ENCODE measurements at regions not wholly inside any gene's neighbourhood (a gene's known extent, or its start where the extent isn't known, plus 50 kb on each side); places are given as distances from the start of the nearest gene placed in this dataset.
"Not testable (repeated sequence)": the region's sequence is repeated elsewhere in the genome, so short reads cannot be mapped to it uniquely, and the experiment has no call there.

DNA sequence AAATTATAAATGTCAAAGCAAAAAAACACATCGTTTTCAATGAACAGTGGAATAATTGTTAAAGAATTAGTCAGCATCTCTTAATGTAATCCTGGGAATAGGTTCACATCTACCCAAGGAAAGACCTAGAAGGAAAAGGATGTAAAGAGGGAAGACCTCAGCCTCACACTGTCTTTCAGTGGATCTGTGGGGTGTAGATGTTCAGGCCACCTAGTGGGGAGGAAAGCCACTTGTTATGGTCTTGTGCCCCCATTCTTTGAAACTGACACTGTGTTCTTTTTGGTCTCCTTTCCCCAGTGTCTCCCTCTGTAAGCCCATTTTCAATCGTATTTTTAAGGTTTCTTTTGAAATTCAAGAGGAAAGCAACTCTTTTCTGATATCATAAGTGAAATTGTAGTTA, 68.1 kb upstream of the ARL17B start:
- BruUV-seq (replicated peaks) = not testable (repeated sequence)

DNA sequence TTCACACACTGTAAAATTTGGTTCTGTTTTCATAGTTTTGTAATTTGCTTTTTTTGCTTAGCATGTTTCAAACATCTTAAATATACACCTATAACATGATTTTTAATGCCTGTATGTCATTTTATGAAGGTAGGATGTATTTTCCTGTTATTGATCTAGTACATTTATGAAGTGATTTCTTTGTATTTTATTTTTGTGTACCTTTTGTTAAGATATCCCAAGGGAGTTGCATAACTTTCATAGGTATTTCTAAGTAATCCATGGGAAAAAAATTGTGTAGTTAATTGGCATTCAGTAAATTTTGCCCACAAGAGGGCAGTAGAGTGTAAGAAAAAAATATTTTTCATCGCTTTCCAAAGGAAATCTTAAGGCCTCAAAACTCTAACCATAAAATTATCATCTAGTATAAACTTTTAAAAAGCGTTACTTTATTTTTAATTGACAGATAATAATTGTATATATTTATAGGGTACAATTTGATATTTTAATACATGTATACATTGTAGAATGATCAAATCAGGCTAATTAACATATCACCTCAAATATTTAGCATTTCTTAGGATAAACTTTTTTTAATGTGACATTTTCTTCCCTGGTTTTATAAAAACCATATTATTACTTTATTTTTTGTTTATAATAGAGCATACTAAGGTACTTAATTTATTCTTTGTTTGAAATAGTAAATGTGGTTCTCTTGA, 62.8 kb upstream of the ARL17B start:
- H3K9me2 ChIP-seq (ENCODE audit: insufficient read depth); H2AFZ ChIP-seq (ENCODE audit: low read depth, low read length, poor library complexity, severe bottlenecking); BruUV-seq (replicated peaks); H3K27me3 ChIP-seq (ENCODE audit: insufficient read depth, low read length); CTCF ChIA-PET; H3K27ac ChIP-seq (ENCODE audit: low read depth, low read length); H3K79me2 ChIP-seq (ENCODE audit: insufficient read depth, low read length); ATAC-seq; H4K20me1 ChIP-seq (ENCODE audit: insufficient read depth); RAD21 ChIA-PET (ENCODE audit: low non-redundant PET in 1 of 2, low total read pairs in 2 of 2, uncharacterized antibody in 2 of 2, unreplicated experiment in 2 of 2); H3K9me3 ChIP-seq (ENCODE audit: control insufficient read depth in 1 of 2, insufficient read depth in 1 of 2, low read depth in 1 of 2, low read length in 2 of 2); H3K4me2 ChIP-seq (ENCODE audit: low read length); H3K9ac ChIP-seq (ENCODE audit: low read length); H3K36me3 ChIP-seq (ENCODE audit: control insufficient read depth in 1 of 2, insufficient read depth in 2 of 2, low read length in 2 of 2); H3K4me3 ChIP-seq (replicated peaks in 1 of 2; ENCODE audit: low read depth in 1 of 2, low read length in 2 of 2); DNase-seq (ENCODE audit: low read depth, low spot score); intact Hi-C loops (cut with micrococcal nuclease); POLR2A ChIA-PET; H3K4me1 ChIP-seq (ENCODE audit: control insufficient read depth in 1 of 2, insufficient read depth in 2 of 2, low read length in 2 of 2): not testable (repeated sequence)
- TF ChIP-seq CTCF (IDR thresholded peaks at IDR 0.05 in 2 of 3, conservative IDR thresholded peaks at IDR 0.05 in 1 of 3; ENCODE audit: borderline replicate concordance in 1 of 3, insufficient read depth in 1 of 3, low read depth in 2 of 3, low read length in 2 of 3) = 0 out of 6 replicates have a peak, but pooled peaks of 1 of the 3 experiments have one; percentile 9

More for the DNA sequence above, 68.1 kb upstream of the ARL17B start:
- H3K4me2 ChIP-seq (ENCODE audit: low read length); POLR2A ChIA-PET; H3K9me3 ChIP-seq (ENCODE audit: control insufficient read depth in 1 of 2, insufficient read depth in 1 of 2, low read depth in 1 of 2, low read length in 2 of 2); H3K36me3 ChIP-seq (ENCODE audit: control insufficient read depth in 1 of 2, insufficient read depth in 2 of 2, low read length in 2 of 2); H3K27me3 ChIP-seq (ENCODE audit: insufficient read depth, low read length); H3K27ac ChIP-seq (ENCODE audit: low read depth, low read length); H4K20me1 ChIP-seq (ENCODE audit: insufficient read depth); intact Hi-C loops (cut with micrococcal nuclease); H3K9ac ChIP-seq (ENCODE audit: low read length); H3K4me1 ChIP-seq (ENCODE audit: control insufficient read depth in 1 of 2, insufficient read depth in 2 of 2, low read length in 2 of 2); H3K4me3 ChIP-seq (replicated peaks in 1 of 2; ENCODE audit: low read depth in 1 of 2, low read length in 2 of 2); H3K79me2 ChIP-seq (ENCODE audit: insufficient read depth, low read length); H3K9me2 ChIP-seq (ENCODE audit: insufficient read depth); RAD21 ChIA-PET (ENCODE audit: low non-redundant PET in 1 of 2, low total read pairs in 2 of 2, uncharacterized antibody in 2 of 2, unreplicated experiment in 2 of 2); DNase-seq (ENCODE audit: low read depth, low spot score); H2AFZ ChIP-seq (ENCODE audit: low read depth, low read length, poor library complexity, severe bottlenecking); CTCF ChIA-PET: not testable (repeated sequence)
- ATAC-seq = peak; percentile 75

GRCh38 chr17:46417907-46418306, 56.3 kb upstream of the ARL17B start:
- not testable (repeated sequence) for ATAC-seq

DNA sequence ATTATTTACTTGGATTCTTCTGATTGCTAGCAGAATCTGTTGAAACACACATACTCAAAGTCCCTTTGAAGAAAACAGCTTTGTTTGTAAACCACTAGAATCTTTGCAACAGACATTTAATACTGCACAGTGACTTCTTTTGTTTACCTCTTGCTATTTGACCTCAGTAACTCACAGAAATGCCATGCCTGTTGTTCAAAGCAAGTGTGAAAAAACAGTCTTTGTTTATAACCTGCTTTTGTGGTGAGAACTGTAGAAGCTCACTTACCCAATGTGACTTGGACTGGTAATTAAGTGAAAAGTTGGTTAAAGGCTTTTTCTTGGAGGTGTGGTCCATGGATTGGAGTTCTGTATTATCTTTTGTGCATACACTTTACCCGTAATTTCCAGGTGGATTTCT, 55.7 kb upstream of the ARL17B start:
- intact Hi-C loops (cut with micrococcal nuclease); DNase-seq (ENCODE audit: low read depth, low spot score); H3K79me2 ChIP-seq (ENCODE audit: insufficient read depth, low read length); H3K4me2 ChIP-seq (ENCODE audit: low read length); H3K36me3 ChIP-seq (ENCODE audit: control insufficient read depth in 1 of 2, insufficient read depth in 2 of 2, low read length in 2 of 2); POLR2A ChIA-PET; BruUV-seq (replicated peaks); H3K27me3 ChIP-seq (ENCODE audit: insufficient read depth, low read length); H3K9me3 ChIP-seq (ENCODE audit: control insufficient read depth in 1 of 2, insufficient read depth in 1 of 2, low read depth in 1 of 2, low read length in 2 of 2); H3K4me3 ChIP-seq (replicated peaks in 1 of 2; ENCODE audit: low read depth in 1 of 2, low read length in 2 of 2); RAD21 ChIA-PET (ENCODE audit: low non-redundant PET in 1 of 2, low total read pairs in 2 of 2, uncharacterized antibody in 2 of 2, unreplicated experiment in 2 of 2); H3K4me1 ChIP-seq (ENCODE audit: control insufficient read depth in 1 of 2, insufficient read depth in 2 of 2, low read length in 2 of 2); H3K9me2 ChIP-seq (ENCODE audit: insufficient read depth); H3K27ac ChIP-seq (ENCODE audit: low read depth, low read length); H4K20me1 ChIP-seq (ENCODE audit: insufficient read depth); H3K9ac ChIP-seq (ENCODE audit: low read length); CTCF ChIA-PET; ATAC-seq; H2AFZ ChIP-seq (ENCODE audit: low read depth, low read length, poor library complexity, severe bottlenecking): not testable (repeated sequence)

More at GRCh38 chr17:46417907-46418306, 56.3 kb upstream of the ARL17B start:
- H3K79me2 ChIP-seq (ENCODE audit: insufficient read depth, low read length); H3K9ac ChIP-seq (ENCODE audit: low read length); H3K4me2 ChIP-seq (ENCODE audit: low read length); POLR2A ChIA-PET; H2AFZ ChIP-seq (ENCODE audit: low read depth, low read length, poor library complexity, severe bottlenecking); H3K9me2 ChIP-seq (ENCODE audit: insufficient read depth); H3K4me3 ChIP-seq (replicated peaks in 1 of 2; ENCODE audit: low read depth in 1 of 2, low read length in 2 of 2); H3K36me3 ChIP-seq (ENCODE audit: control insufficient read depth in 1 of 2, insufficient read depth in 2 of 2, low read length in 2 of 2); H3K9me3 ChIP-seq (ENCODE audit: control insufficient read depth in 1 of 2, insufficient read depth in 1 of 2, low read depth in 1 of 2, low read length in 2 of 2); H3K27ac ChIP-seq (ENCODE audit: low read depth, low read length); CTCF ChIA-PET; RAD21 ChIA-PET (ENCODE audit: low non-redundant PET in 1 of 2, low total read pairs in 2 of 2, uncharacterized antibody in 2 of 2, unreplicated experiment in 2 of 2); H4K20me1 ChIP-seq (ENCODE audit: insufficient read depth); H3K27me3 ChIP-seq (ENCODE audit: insufficient read depth, low read length); H3K4me1 ChIP-seq (ENCODE audit: control insufficient read depth in 1 of 2, insufficient read depth in 2 of 2, low read length in 2 of 2); DNase-seq (ENCODE audit: low read depth, low spot score); BruUV-seq (replicated peaks); intact Hi-C loops (cut with micrococcal nuclease): not testable (repeated sequence)

Measured in HCT116 (cell line).